ES-I3 (cell line): ENCODE measurements at regions not wholly inside any gene's neighbourhood (a gene's known extent, or its start where the extent isn't known, plus 50 kb on each side); places are given as distances from the start of the nearest gene placed in this dataset.

Source experiments
- H3K36me3 ChIP-seq: 2 replicates; pipeline ENCODE4 v1.6.1; 2013; ENCODE audit warnings: mild to moderate bottlenecking, low read length, control low read depth, moderate library complexity; ENCODE audit not compliant: insufficient read depth
- H3K4me1 ChIP-seq: 2 replicates; pipeline ENCODE4 v1.6.1; 2013; ENCODE audit warnings: mild to moderate bottlenecking, control low read depth, low read length; ENCODE audit not compliant: insufficient read depth
- H3K9ac ChIP-seq: 2 replicates; pipeline ENCODE4 v1.6.1; 2013; ENCODE audit warnings: low read depth, mild to moderate bottlenecking, low read length, moderate library complexity
- H3K9me3 ChIP-seq: 2 replicates; pipeline ENCODE4 v1.6.1; 2013; ENCODE audit warnings: mild to moderate bottlenecking, low read length, moderate library complexity; ENCODE audit not compliant: control insufficient read depth, insufficient read depth

DNA sequence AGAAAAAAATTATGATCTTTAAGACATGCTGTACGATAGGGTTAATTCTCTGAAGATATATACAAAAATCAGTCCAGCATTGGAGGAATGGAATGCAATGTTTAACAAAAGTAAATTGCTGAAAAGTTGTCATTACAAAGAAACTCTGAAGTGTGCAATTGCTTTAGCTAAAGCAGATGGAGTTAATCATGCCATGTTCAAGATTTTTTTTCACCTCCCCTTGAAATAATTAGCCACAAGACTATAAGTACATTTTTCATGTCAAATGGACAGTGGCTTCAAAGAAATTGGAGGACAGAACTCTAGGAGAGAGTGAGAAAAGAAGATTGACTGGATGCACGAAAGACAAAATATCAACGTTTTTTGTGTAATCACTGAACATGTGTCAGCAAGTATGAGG is 63.1 kb upstream of the MEOX2 start:
- H3K36me3 ChIP-seq, result no peaks in the 10 kb centered on the region
- no peaks in the 10 kb centered on the region for H3K9me3 ChIP-seq
- H3K4me1 ChIP-seq, result no peaks in the 10 kb centered on the region
- no peak overlapping the region for H3K9ac ChIP-seq

DNA sequence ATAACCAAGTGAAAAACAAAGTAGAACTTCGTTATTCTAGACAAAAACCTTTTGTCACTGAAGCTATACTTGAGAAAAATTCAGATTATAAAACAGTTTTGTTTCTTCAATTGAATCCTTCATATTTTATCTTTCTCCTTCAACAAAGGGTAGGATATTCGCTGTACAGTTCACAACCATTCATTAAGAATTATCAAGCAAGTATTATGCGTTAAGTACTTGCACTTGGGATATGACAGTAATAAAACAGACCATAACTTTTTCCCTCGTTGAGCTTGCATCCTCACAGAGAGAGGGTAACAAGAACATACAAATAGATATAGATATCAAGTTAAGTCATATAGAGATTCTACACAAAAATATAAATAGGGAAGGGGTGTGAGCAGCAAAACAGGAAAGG is 61.2 kb upstream of the MEOX2 start:
- Histone ChIP-seq H3K4me1 (no peaks in the 10 kb centered on the region), H3K9me3 (no peaks in the 10 kb centered on the region), H3K9ac (no peak overlapping the region), H3K36me3 (no peaks in the 10 kb centered on the region)

DNA sequence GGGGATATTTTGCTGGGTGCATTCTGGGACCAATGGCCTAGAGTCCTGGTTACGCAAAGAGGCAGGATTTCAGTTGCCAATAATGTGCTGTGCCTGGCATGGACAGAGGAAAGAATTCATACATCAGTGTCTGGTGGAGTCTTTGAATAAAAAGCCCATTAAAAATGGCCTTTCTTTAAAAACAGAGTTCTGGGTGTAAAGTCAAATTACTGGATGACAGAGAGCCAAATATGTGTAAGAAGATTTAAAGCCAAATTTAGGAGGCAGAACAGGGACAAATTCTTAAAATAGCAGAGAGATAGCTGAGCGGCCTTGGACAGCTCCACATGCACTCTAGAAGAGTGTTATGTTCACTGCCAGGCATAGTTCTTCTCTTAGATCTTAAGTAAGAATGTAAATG is 60.8 kb upstream of the MEOX2 start:
- Histone ChIP-seq H3K4me1 (no peaks in the 10 kb centered on the region), H3K36me3 (no peaks in the 10 kb centered on the region), H3K9me3 (no peaks in the 10 kb centered on the region), H3K9ac (no peak overlapping the region)

DNA sequence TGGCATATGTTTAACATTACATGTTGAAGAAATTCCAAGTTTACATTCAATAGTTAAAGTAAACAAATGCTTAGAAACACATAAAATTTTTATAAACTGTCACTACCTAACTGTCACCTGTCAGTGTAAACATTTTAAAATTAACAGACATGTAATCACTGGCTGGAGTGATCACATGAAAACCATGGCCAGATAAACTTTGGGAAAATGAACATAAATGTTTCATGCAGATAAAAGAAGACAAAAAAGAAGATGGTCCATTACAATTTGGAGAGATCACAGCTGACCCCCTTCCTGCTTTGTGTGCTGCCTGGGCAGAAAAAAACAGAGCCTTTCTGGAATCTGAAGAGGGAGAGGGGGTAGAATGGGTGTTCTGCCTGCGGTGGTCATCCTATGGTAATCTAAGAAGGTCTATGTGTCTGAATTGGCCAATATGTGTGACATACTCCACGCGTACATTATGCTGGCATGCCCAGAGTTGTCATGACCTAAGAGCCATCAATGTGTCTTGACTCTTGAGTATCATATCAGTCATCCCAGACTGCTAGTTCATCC is 57.5 kb upstream of the MEOX2 start:
- Histone ChIP-seq H3K36me3 (no peaks in the 10 kb centered on the region), H3K9ac (no peak overlapping the region), H3K4me1 (no peaks in the 10 kb centered on the region), H3K9me3 (no peaks in the 10 kb centered on the region)

DNA sequence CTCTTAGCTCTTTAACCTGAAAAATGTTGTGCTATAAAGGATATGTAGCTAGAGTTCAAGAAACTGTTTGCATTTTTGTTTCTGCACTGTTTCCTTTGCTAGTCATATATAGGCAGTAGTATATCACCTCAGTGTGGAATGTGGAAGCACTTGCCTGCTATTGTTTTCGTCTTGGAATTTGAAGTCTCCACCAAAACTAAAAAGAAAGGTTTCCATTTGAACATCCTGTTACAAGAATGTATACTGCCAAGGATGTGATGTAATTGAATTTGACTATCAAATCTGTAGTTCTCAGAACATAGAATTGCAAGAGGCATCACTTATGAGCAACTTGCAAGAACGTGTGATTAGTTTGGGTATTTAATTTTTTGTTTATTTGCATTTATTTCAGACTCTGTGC is 51.1 kb upstream of the MEOX2 start:
- Histone ChIP-seq H3K4me1 (peaks cover 2% of the 10 kb centered on the region; the same call in 1 of the 2 replicates), H3K9ac (no peak overlapping the region), H3K36me3 (no peaks in the 10 kb centered on the region), H3K9me3 (no peaks in the 10 kb centered on the region)
